ENCODE measurements at regions not wholly inside any gene's neighbourhood (a gene's known extent, or its start where the extent isn't known, plus 50 kb on each side); places are given as distances from the start of the nearest gene placed in this dataset.
A peak's percentile ranks its signal among the peaks of the same experiment; 100 is the strongest.

DNA sequence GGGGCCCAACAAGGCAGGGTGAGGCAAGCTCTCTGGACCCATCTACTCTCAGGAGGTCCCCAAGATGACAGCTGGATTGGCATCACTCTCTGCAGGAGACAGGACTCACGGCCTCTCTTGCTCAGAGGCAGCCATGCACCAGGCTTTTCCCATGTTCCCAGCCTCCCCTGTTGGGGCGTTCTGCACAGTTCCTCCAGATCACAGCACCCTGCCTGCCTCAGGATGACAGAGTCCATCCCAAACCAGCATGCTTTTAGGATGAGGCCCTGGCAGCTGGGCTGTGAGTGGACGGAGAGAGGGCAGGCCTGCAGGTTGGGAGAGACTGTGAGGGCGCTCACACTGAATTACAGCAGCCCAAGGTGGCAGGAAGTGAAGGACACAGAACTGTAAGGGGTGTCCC lies 143.2 kb upstream of the MLN start:
- Histone ChIP-seq H3K27me3 (ENCODE audit: control insufficient read depth in 1 of 2, insufficient read depth in 2 of 2, low read length in 1 of 2) (no peaks in the 10 kb centered on the region), H3K4me1 (ENCODE audit: control insufficient read depth in 1 of 2, insufficient read depth in 2 of 2, low read length in 2 of 2) (no peaks in the 10 kb centered on the region), H3K9me3 (ENCODE audit: control insufficient read depth, low read length) (no peaks in the 10 kb centered on the region), H3K4me3 (ENCODE audit: low read length in 2 of 2) (no peak overlapping the region), H3K36me3 (ENCODE audit: control insufficient read depth in 1 of 2, insufficient read depth in 2 of 2, low read length in 1 of 2) (no peaks in the 10 kb centered on the region), H3K27ac (ENCODE audit: low read depth in 1 of 2, low read length in 2 of 2) (no peak overlapping the region)
- intact Hi-C loops (cut with DNase I) = no loop called here
- 86% methylated on average over 4 of the region's 4 CpGs for WGBS, 2 donors
- ATAC-seq (ENCODE audit: low FRiP score) (no peak), DNase-seq (peak in 1 of 2 donors; percentile 69)

GRCh38 chr6:33945931-33946330 lies 142.1 kb upstream of the MLN start:
- 86 to 94% methylated on average over 6 of the region's 6 CpGs for WGBS, 2 donors
- intact Hi-C loops (cut with DNase I) = no loop called here
- no peak overlapping the region for H3K27ac ChIP-seq (ENCODE audit: low read depth in 1 of 2, low read length in 2 of 2)
- peak in 1 of 2 donors; percentile 11 for DNase-seq
- no peak overlapping the region for H3K4me3 ChIP-seq (ENCODE audit: low read length in 2 of 2)
- no peaks in the 10 kb centered on the region for H3K27me3 ChIP-seq (ENCODE audit: control insufficient read depth in 1 of 2, insufficient read depth in 2 of 2, low read length in 1 of 2)
- H3K9me3 ChIP-seq (ENCODE audit: control insufficient read depth, low read length) = no peaks in the 10 kb centered on the region
- H3K36me3 ChIP-seq (ENCODE audit: control insufficient read depth in 1 of 2, insufficient read depth in 2 of 2, low read length in 1 of 2) = no peaks in the 10 kb centered on the region
- no peak for ATAC-seq (ENCODE audit: low FRiP score)
- no peaks in the 10 kb centered on the region for H3K4me1 ChIP-seq (ENCODE audit: control insufficient read depth in 1 of 2, insufficient read depth in 2 of 2, low read length in 2 of 2)

DNA sequence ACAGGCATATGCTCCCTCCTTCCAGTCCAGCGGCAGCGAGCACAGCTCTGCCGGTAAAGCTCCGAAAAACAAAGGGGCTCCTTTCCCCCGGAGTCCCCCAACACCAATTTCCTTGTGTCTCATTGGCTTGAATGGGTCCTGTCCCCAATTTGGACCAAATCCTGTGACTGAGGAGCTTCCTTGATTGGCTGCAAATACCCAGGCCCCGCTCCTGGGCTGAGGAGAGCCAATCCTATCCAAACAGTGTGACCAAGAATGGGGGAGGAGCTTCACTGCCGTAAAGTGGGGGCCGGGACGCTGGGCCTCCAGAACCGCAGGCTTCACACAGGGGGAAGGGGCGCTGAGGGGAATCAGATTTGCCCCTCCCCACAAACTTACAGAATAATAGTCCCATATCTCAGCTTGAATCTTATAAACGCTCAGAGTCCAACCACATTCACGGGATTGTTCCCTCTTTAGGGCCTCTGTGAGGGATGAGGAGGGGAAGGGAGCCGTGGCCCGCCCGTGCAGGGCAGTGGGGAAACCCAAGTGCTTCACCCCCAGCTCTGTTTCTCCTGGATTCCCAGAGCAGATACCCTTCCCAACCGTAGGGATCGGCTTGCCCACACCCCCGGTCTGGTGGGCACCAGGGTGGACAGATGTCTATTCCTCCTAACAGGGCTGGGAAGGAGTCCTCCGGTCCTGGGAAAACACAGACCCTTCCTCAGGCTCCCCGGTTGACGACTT lies 141.0 kb upstream of the MLN start:
- ATAC-seq (ENCODE audit: low FRiP score) (no peak), DNase-seq (peak in 1 of 2 donors; percentile 47)
- intact Hi-C loops (cut with DNase I) = no loop called here
- no peaks in the 10 kb centered on the region for H3K27me3 ChIP-seq (ENCODE audit: control insufficient read depth in 1 of 2, insufficient read depth in 2 of 2, low read length in 1 of 2)
- H3K36me3 ChIP-seq (ENCODE audit: control insufficient read depth in 1 of 2, insufficient read depth in 2 of 2, low read length in 1 of 2) = no peaks in the 10 kb centered on the region
- H3K4me1 ChIP-seq (ENCODE audit: control insufficient read depth in 1 of 2, insufficient read depth in 2 of 2, low read length in 2 of 2) = no peaks in the 10 kb centered on the region
- no peak overlapping the region for H3K27ac ChIP-seq (ENCODE audit: low read depth in 1 of 2, low read length in 2 of 2)
- no peaks in the 10 kb centered on the region for H3K9me3 ChIP-seq (ENCODE audit: control insufficient read depth, low read length)
- 70 to 73% methylated on average over 22 of the region's 22 CpGs for WGBS, 2 donors
- no peak overlapping the region for H3K4me3 ChIP-seq (ENCODE audit: low read length in 2 of 2)

- Histone ChIP-seq H3K4me3 (ENCODE audit: low read length in 2 of 2) (no peak overlapping the region), H3K9me3 (ENCODE audit: control insufficient read depth, low read length) (peaks cover 3% of the 10 kb centered on the region), H3K27me3 (ENCODE audit: control insufficient read depth in 1 of 2, insufficient read depth in 2 of 2, low read length in 1 of 2) (peaks cover 0 to 1% of the 10 kb centered on the region in 2 donors), H3K27ac (ENCODE audit: low read depth in 1 of 2, low read length in 2 of 2) (no peak overlapping the region), H3K36me3 (ENCODE audit: control insufficient read depth in 1 of 2, insufficient read depth in 2 of 2, low read length in 1 of 2) (no peaks in the 10 kb centered on the region), H3K4me1 (ENCODE audit: control insufficient read depth in 1 of 2, insufficient read depth in 2 of 2, low read length in 2 of 2) (no peaks in the 10 kb centered on the region)
- intact Hi-C loops (cut with DNase I) = no loop called here
- 31 to 34% methylated on average over 1 of the region's 1 CpG for WGBS, 2 donors
- ATAC-seq (ENCODE audit: low FRiP score) (no peak), DNase-seq (no peak)
Observed at GRCh38 chr6:33936886-33937285, 133.1 kb upstream of the MLN start.

- H3K9me3 ChIP-seq (ENCODE audit: control insufficient read depth, low read length) = peaks cover 3% of the 10 kb centered on the region
- intact Hi-C loops (cut with DNase I) = no loop called here
Observed at GRCh38 chr6:33935439-33936080, 131.8 kb upstream of the MLN start.

GRCh38 chr6:33934731-33935270 lies 131.0 kb upstream of the MLN start:
- Histone ChIP-seq H3K4me1 (ENCODE audit: control insufficient read depth in 1 of 2, insufficient read depth in 2 of 2, low read length in 2 of 2) (no peaks in the 10 kb centered on the region), H3K27ac (ENCODE audit: low read depth in 1 of 2, low read length in 2 of 2) (no peak overlapping the region), H3K27me3 (ENCODE audit: control insufficient read depth in 1 of 2, insufficient read depth in 2 of 2, low read length in 1 of 2) (peaks cover 0 to 1% of the 10 kb centered on the region in 2 donors), H3K4me3 (ENCODE audit: low read length in 2 of 2) (no peak overlapping the region), H3K36me3 (ENCODE audit: control insufficient read depth in 1 of 2, insufficient read depth in 2 of 2, low read length in 1 of 2) (no peaks in the 10 kb centered on the region), H3K9me3 (ENCODE audit: control insufficient read depth, low read length) (peaks cover 3% of the 10 kb centered on the region)
- WGBS, 2 donors = 65% methylated on average over 7 of the region's 7 CpGs
- ATAC-seq (ENCODE audit: low FRiP score) = no peak
- DNase-seq = no peak
- intact Hi-C loops (cut with DNase I) = no loop called here

More at GRCh38 chr6:33935439-33936080, 131.8 kb upstream of the MLN start:
- H3K27ac ChIP-seq (ENCODE audit: low read depth in 1 of 2, low read length in 2 of 2) = no peak overlapping the region
- H3K27me3 ChIP-seq (ENCODE audit: control insufficient read depth in 1 of 2, insufficient read depth in 2 of 2, low read length in 1 of 2) = peaks cover 0 to 1% of the 10 kb centered on the region in 2 donors
- H3K4me3 ChIP-seq (ENCODE audit: low read length in 2 of 2) = no peak overlapping the region
- DNase-seq (no peak), ATAC-seq (ENCODE audit: low FRiP score) (no peak)
- no peaks in the 10 kb centered on the region for H3K4me1 ChIP-seq (ENCODE audit: control insufficient read depth in 1 of 2, insufficient read depth in 2 of 2, low read length in 2 of 2)
- H3K36me3 ChIP-seq (ENCODE audit: control insufficient read depth in 1 of 2, insufficient read depth in 2 of 2, low read length in 1 of 2) = no peaks in the 10 kb centered on the region
- WGBS, 2 donors = 22 to 27% methylated on average over 15 of the region's 15 CpGs

DNA sequence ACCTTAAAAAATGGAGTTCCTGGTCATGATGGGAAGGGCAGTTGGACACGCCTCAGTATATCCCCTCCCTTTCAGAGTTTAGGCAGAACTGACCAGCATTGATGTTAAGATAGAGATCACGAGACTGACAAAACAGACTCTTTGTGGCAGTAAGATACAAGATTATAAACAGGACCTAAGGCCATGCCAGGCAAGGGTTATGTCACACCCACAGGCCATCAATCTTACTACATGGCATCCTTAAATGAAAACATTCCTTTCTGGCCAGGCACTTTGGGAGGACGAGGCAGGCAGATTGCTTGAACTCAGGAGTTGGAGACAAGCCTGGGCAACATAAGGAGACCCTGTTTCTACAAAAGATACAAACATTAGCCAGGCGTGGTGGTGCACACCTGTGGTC lies 129.3 kb upstream of the MLN start:
- no peaks in the 10 kb centered on the region for H3K4me1 ChIP-seq (ENCODE audit: control insufficient read depth in 1 of 2, insufficient read depth in 2 of 2, low read length in 2 of 2)
- H3K9me3 ChIP-seq (ENCODE audit: control insufficient read depth, low read length) = peaks cover 3% of the 10 kb centered on the region
- H3K36me3 ChIP-seq (ENCODE audit: control insufficient read depth in 1 of 2, insufficient read depth in 2 of 2, low read length in 1 of 2) = no peaks in the 10 kb centered on the region
- 24 to 25% methylated on average over 4 of the region's 4 CpGs for WGBS, 2 donors
- no peak overlapping the region for H3K4me3 ChIP-seq (ENCODE audit: low read length in 2 of 2)
- peaks cover 0 to 1% of the 10 kb centered on the region in 2 donors for H3K27me3 ChIP-seq (ENCODE audit: control insufficient read depth in 1 of 2, insufficient read depth in 2 of 2, low read length in 1 of 2)
- intact Hi-C loops (cut with DNase I) = no loop called here
- no peak for ATAC-seq (ENCODE audit: low FRiP score)
- no peak for DNase-seq
- H3K27ac ChIP-seq (ENCODE audit: low read depth in 1 of 2, low read length in 2 of 2) = no peak overlapping the region

- H3K9me3 ChIP-seq (ENCODE audit: control insufficient read depth, low read length) = peaks cover 2% of the 10 kb centered on the region
- ATAC-seq (ENCODE audit: low FRiP score) = no peak
- H3K4me1 ChIP-seq (ENCODE audit: control insufficient read depth in 1 of 2, insufficient read depth in 2 of 2, low read length in 2 of 2) = no peaks in the 10 kb centered on the region
- no peaks in the 10 kb centered on the region for H3K36me3 ChIP-seq (ENCODE audit: control insufficient read depth in 1 of 2, insufficient read depth in 2 of 2, low read length in 1 of 2)
- DNase-seq = no peak
- intact Hi-C loops (cut with DNase I) = no loop called here
- no peak overlapping the region for H3K27ac ChIP-seq (ENCODE audit: low read depth in 1 of 2, low read length in 2 of 2)
- no peak overlapping the region for H3K4me3 ChIP-seq (ENCODE audit: low read length in 2 of 2)
- H3K27me3 ChIP-seq (ENCODE audit: control insufficient read depth in 1 of 2, insufficient read depth in 2 of 2, low read length in 1 of 2) = peaks cover 0 to 1% of the 10 kb centered on the region in 2 donors
- 88 to 90% methylated on average over 3 of the region's 3 CpGs for WGBS, 2 donors
Observed at GRCh38 chr6:33931799-33932198, 128.0 kb upstream of the MLN start.

Data from aorta (tissue), 5 donors.